ENCODE measurements at regions not wholly inside any gene's neighbourhood (a gene's known extent, or its start where the extent isn't known, plus 50 kb on each side); places are given as distances from the start of the nearest gene placed in this dataset.

DNA sequence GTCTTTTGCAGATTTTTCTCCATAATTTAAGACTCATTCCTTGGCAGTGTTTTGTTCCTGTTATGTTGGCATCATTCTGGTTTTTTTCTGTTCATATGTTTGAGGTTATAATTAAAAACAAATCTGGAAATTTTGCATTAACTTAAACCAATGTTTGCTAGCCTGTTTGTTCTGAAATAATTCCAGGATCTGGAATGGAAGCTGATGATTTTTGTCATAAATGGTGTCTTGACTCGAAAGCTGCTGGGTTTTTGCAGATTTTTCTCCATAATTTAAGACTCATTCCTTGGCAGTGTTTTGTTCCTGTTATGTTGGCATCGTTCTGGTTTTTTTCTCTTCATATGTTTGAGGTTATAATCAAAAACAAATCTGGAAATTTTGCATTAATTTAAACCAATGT, 318.7 kb upstream of the IRX4 start:
- no peak for DNase-seq (ENCODE audit: low read depth)

DNA sequence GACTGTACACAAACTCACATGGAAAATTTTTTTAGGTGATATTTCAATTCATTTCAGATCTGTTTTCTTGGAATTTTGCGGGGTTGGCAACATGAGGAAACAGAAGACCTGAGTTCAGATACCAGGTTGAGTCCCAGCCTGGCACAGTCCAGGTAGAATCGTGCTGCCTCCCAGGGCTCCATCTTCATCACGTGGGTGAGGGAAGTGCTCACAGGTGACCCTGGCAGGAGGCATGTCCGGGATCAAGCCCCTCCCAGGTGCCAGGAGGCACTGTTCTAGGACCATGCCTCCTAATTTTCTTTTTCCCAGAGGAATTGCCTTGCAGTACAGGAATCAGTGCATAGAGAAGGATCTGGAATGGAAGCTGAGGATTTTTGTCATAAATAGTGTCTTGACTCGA, 318.3 kb upstream of the IRX4 start:
- no peak for DNase-seq (ENCODE audit: low read depth)

DNA sequence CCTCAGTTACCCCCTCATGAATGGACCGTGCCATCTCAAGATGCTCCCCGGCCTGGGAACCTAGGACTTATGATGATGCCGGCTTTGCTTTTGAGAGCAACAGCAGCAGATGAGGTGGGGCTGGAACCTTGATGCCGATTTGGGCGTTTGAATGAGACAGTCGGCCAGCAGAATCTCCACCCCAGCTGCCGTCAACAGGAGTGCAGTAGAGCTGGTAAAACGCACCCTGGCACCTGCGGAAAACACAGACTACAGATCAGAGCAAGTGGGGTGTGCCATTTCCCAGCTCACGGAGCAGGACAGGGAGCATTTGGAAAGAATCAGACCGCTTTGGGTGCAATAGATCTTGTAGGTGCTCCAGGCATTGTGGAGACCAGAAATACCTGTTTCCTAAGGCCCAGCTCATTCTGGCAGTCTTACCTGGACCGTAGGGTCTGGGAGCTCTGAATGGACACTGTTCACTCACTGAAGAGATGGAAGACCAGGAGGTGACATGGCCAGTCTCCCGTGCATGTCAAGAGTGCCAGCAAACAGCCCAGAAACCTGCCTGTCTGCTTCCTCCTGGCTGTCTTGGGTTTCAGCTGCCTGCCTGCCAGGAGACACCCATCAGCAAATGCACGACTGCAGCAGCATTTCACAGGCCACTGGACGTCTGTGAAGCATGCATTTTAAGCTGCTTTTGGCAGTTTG, 317.7 kb upstream of the IRX4 start:
- no peak for DNase-seq (ENCODE audit: low read depth)

DNA sequence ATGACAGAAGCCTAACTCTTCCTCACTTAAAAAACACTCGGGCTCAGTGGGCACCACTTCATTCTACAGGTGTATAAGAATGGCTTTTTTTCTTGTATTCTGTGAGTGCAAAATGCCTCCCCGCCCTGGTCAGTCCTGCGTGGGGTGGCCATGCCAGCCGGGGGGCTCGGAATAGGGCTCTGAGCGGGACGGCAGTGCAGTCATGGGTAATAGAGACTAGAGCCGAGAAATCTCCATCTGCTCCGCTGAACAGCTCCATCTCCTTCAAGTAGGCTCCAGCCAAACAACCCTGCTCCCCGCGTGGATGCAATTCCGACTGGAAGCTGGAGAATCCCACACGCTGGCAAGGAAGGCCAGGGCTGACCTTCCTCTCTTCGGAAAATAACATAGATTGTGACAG, 317.0 kb upstream of the IRX4 start:
- DNase-seq (ENCODE audit: low read depth): no peak

DNA sequence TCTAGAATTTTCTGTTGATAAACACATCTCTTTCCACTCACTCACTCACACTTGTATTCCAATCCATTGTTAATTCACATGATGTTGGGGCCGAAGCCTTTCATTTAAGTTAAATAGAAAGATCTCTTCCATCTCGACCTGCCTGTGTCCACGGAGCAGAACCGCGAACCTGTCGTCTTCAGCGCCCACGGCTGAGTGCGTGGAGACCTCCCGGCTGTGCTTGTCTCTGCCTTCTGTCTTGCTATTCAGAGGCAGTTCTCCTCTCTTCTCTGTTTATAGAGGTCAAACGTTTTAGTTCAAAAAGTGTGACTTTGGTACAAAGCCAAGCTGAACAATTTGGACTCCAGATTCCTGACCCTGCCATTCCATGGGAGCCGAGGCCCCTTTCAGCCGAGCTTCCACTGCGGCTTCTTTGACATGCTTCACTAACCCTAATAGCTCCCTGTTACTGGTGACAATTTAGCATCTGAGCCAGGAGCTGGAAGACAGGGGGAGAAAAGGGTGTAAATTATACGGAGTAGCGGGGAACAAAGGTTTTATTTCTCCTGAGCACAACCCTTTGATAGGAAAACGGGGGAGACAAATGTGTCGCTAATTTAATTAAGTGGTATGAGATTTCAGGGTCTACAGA, 314.4 kb upstream of the IRX4 start:
- DNase-seq (ENCODE audit: low read depth): no peak

DNA sequence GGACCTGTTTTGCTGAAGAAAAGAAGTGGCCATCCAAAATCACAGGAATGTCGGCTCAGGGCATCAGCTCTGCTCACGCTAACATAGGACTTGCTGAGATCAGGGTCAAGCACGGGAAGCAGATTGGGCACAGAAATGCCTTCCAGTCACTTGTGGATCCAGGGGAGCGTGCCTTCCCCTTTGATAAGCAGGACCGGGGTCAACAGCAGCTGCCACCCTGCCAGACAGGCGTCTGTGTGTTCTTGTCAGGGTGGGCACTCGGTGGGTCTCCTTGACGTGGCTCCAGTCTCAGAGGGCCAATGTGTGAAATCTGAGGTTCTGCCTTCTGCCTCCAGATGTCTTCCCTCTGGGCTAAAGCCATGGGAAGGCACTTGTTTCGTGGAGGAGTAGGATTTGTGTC, 313.7 kb upstream of the IRX4 start:
- no peak for DNase-seq (ENCODE audit: low read depth)

DNA sequence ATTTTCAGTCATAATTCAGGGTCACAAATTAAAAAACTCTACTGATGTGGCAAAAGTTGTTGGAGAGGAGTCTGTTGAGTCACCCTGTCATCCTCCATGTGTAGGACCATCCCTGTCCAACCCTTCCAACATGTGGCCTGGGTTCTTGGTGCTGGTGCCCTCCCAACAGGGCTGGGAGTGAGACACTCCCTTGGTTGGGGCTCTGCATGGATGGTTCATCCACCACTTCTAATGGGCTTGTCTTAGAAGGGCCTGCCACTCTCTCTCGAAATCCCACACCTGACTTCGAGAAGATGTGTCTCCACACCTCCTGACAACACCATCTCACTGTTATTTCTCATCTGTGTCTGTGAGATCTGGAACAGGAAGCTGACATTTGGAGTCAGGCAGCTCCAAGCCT, 312.2 kb upstream of the IRX4 start:
- DNase-seq (ENCODE audit: low read depth): no peak

DNA sequence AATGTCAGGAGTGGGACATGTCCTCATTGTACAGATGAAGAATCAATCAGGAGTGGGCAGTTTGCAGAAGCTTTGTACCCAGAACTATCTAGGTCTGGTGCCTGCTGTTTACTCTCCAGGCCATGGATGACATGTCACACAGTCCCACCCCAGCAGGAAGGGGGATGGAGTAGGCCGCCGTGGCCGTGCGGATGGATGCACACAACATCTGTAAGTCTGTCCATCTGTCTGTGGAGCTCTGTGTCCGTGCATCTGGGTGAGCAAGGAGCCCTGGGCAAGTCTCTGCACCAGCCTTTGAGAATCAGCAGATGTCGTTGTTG, 311.5 kb upstream of the IRX4 start:
- DNase-seq (ENCODE audit: low read depth): no peak

DNA sequence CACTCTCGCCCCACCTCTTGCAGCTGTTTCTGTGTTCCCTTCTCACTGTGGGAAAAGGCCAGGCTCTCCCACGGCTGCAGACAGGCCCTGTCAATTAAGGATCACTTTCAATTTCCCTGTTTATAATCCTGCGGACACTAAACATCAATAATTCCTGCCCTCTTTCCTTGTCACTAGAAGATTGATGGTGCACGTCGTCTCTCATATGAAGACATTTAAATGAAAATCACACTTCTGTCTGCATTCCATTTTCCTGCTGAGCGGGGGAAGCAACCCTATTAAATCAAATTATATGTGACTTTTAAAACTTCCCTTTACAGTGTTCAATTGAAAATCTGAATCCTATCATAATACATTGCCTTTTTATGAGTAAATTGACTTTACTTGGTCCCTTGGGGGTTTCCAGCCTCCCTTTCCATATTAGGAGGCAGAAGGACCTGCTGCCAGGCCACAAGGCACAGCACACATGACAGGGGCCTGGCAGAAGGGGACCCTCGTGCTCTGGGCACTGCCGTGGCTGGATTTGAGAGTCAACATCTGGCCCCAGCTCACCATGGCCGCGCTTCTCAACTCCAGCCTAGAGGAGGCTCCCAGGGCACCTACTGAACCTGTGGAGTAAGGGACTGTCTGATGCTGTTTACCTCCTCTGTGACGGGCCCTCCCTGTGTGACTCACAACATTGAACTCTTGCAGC, 311.0 kb upstream of the IRX4 start:
- no peak for DNase-seq (ENCODE audit: low read depth)

DNA sequence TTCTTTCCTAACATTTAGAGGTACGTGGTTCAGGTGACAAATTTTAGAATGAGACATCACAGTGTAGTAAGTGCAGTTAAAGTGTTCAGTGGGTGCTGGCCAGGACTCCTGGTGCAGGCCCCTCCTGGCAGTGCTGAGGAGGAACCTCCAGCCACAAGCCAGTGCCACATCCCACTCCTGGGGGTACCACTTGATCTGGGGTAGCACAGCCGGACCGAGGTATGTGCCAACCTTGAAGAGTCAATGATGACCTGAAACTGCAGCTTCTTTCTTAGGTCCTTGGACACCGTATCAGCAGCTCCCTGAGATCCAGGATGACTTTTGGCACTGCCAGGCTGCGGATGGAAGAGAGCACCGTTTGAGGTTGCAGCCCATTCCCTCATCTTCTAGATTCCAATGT, 310.4 kb upstream of the IRX4 start:
- DNase-seq (ENCODE audit: low read depth): no peak

DNA sequence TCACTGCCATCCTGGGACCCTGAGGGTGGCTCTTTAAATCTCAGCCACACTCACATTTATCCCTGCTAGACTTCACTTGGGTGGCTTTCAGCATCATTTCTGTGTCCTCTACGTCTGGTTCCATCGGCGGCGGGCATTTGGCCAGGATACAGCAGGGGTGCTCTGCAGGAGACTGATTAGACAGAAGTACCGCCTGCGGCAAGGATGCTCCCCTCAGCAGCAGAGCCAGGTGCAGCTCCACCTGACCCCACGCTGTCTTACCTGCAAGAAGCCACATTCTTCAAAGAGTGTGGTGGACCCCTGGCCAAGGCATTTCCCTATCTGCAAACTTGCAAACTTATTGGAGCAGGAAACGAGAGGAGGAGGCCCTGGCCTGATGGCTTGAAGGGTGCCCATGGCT, 309.8 kb upstream of the IRX4 start:
- DNase-seq (ENCODE audit: low read depth): no peak

DNA sequence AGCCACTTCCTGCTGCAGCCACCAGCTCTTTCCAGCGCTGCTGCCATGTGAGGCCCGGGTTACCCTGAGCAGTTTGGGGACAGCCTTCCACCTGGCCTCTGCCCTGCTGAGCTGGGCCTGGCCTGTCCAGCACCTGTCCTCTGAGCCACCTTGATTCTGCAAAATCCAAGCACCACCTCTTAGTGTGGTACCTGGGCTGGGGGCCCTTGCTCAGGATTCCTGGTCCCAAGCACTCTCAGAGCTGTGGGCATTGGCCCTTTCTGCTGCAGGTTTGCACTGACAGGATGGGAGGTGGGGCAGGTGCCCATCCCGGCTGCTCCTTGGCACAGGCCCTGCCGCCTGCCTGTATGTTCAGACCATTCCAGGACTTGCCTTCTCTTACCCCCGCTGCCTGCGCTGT, 309.2 kb upstream of the IRX4 start:
- no peak for DNase-seq (ENCODE audit: low read depth)

DNA sequence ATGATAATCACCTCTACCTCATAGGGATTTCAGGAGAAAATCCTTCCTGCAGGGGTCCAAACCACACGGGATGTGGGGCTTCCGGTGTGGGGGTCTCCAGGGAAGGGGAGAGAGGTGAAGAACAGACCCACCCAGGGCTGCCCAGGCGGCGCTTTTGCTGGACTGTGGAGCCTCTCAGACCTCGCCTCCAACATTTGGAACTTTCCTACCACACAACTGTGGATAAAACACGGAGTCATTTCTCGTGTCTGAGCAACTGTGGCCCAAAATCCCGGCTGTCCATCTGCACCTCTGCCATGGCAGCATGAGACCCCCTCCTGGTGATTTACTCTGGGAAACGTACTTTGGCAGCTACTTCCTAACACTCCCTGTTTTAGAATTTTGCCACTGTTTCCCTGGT, 307.8 kb upstream of the IRX4 start:
- DNase-seq (ENCODE audit: low read depth): no peak

DNA sequence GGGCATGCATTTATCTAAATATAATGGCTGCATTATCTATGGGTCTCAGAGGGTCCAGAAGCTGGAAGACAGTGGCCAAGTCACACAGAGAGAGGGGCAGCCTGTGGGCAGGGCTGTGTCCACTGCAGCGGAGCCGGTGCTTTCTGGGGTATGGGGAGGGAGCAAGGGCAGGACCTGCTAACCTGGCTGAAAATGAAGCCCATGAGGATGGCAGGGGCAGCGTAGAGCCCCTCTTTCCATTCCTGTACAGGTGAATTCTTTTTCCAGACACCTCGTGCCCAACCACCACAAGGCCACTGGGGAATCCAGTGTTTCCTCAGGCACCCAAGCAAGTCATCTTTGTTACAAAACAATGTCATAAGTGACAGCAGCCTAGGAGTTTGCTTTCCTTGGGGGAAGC, 305.9 kb upstream of the IRX4 start:
- no peak for DNase-seq (ENCODE audit: low read depth)

DNA sequence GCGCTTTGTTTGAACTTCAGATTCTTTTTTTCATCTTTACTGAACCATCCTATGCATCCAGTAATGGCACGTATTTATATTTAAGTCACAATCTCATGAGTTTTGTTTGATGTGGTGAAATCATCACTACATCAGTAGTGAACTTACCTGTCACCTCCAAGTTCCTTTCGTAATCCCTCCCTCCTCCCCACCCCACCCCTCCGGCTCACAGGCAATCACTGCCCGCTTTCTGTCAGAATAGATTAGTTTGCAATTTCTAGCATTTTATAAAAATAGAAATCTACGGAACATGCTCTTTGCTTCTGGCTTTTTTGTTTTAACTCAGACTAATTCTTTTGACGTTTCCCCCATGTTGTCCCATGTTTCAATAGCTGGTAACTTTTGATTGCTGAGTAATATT, 305.4 kb upstream of the IRX4 start:
- DNase-seq (ENCODE audit: low read depth): no peak

DNA sequence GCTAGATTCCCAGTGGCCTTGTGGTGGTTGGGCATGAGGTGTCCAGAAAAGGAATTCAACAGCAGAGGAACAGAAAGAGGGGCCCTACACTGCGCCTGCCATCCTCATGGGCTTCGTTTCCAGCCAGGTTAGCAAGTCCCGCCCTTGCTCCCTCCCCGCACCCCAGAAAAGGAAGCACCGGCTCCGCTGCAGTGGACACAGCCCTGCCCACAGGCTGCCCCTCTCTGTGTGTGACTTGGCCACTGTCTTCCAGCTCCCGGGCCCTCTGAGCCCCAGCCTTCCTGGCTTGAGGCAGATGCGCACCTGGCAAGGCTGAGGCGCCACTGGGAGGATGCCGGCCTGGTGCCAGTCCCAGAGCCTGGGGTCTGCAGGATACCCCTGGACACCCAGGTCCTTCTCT, 305.0 kb upstream of the IRX4 start:
- no peak for DNase-seq (ENCODE audit: low read depth)

DNA sequence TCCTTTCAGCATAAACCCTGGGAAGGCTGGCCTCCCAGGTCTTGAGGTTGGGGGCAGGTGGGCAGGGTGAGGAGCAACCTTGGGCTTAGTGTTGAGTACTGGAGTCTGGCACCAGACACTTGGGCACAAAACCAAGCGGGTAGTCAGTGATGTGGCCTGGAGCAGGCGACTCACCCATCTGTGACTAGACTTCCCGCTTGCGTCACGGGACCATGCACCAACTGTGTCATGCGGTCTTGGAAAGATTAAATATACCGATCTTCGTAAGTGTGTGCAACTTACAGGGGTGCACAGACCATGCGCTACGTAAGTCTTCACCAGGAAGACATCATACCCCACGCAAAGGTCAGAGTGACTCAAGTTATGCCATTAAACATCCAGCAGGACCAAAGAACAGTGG, 304.4 kb upstream of the IRX4 start:
- DNase-seq (ENCODE audit: low read depth): no peak

DNA sequence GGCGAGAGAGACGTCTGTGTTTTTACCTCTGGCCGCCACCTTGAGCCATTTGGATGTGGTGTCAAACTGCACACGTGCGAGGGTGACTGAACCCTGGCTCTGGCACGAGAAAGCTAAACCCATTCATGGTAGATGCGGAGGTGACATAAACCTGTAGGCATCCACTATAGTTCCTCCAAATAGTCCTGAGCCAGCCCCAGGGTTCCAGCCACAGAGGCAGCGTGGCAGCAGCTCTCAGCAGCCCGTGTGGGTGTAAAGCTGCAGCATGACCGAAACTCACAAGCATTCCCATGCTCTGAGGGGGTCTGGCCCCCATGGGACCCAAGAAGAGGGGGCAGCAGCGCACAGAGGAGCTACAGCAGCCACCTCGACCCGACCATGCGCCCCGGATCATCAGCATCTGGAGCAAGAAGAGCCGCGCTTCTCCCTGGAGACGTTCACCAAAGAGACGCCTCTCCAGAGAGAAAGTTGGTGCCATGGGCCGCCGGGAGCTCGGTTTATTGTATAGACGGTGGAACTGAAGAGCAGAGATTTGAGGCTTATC, 303.8 kb upstream of the IRX4 start:
- DNase-seq (ENCODE audit: low read depth): no peak

DNA sequence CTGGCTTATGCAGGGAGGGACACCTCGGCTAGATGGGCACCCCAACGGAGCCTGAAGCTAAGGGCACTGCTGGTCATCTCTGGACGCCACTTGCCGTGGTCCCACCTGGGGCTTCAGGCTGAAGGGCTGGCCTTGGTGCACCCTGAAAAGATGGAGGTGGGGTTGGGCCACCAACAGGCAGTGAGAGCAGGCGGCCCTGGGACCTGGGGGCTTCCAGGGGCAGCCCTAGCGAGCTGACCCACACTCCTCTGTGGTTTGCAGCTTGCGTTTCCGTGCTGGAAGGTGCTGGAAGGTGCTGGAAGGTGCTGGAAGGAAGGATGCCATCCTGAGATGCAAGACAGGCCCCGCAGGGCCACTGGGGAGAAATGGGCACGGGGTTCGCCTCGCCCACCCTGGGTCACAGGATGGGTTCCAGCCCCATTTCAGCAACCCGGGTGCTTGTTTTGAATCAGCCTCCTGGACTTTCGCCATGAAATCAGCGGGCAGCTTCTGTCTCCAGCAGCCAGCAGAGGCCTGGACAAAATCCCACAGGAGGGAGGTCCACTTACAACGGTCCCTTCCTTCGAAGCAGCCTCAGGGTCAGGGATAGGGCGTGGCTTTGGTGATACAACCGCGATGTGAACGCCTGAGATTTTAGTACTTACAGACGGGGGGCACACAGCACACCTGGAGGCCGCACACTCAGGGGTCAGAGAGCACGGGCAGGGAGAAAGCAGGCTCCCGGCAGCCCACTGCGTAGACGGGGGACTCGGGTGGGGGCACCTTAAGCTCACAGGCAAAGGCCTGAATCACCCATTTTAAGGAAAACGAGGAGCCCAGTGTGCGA, 303.1 kb upstream of the IRX4 start:
- no peak for DNase-seq (ENCODE audit: low read depth)

DNA sequence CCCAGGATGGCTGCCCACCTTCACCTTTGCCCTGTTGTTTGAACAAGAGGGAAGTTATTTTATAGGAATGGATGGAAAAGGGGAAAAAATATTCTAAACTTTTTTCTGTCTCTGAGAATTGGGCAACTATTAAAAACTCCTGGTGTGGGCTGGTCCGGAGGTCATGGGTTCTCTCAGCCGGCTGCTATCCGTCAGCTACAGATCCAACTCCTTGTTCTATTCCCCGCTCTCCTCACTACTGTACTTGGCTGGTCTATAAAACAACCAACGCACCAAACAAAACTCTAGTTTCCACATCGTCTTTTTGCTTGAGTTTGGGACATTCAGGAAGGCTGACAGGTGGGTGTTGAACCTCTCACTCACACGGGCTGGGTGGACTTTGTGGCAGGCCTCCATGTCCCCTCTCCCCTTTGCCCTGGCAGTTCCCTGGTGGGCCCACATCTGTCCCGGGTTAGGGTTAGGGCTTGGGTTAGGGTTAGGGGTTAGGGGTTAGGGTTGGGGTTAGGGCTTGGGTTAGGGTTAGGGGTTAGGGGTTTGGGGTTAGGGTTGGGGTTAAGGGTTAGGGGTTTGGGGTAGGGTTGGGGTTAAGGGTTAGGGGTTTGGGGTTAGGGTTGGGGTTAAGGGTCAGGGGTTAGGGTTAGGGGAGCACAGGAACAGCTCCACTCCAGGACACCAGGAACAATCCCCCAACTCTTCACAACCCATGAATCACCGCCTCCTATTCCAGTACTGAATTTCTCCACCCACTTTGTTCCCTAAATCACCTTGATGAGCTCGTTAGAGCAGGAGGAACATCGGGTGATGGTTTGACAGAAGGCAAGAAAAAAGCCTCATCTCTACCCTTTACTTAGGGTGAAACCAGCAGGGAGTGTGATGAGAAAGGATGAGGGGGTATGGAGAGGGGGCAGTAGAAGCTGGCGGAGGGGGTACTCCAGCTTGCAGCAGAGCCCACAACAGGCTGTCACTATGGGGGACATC, 302.1 kb upstream of the IRX4 start:
- DNase-seq (ENCODE audit: low read depth): no peak

DNA sequence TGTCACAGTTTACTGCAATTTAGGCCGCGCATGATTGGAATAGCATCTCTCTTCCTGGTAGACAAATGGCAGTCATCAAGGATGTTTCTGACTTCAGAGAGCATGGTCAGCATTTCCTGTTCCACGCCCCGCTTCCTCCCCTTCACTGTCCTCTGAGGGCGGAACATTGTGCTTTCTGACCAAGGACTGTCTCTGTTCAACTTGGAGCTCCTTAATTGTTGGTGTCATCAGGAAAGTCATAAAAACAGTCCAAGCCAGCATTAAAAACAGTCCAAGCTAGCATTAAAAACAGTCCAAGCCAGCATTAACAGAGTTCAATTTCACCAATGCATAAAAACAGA, 301.3 kb upstream of the IRX4 start:
- DNase-seq (ENCODE audit: low read depth): no peak

Measured in activated T-cell treated with anti-CD3 and anti-CD28 coated beads for 1 hour (primary cell).